ENCODE measurements at regions not wholly inside any gene's neighbourhood (a gene's known extent, or its start where the extent isn't known, plus 50 kb on each side); places are given as distances from the start of the nearest gene placed in this dataset.
"Not testable (repeated sequence)": the region's sequence is repeated elsewhere in the genome, so short reads cannot be mapped to it uniquely, and the experiment has no call there.

GRCh38 chr15:29648415-29648814, 173.9 kb downstream of the TJP1 start:
- not testable (repeated sequence) for DNase-seq (ENCODE audit: low read depth); H3K4me3 ChIP-seq (ENCODE audit: low read length)

DNA sequence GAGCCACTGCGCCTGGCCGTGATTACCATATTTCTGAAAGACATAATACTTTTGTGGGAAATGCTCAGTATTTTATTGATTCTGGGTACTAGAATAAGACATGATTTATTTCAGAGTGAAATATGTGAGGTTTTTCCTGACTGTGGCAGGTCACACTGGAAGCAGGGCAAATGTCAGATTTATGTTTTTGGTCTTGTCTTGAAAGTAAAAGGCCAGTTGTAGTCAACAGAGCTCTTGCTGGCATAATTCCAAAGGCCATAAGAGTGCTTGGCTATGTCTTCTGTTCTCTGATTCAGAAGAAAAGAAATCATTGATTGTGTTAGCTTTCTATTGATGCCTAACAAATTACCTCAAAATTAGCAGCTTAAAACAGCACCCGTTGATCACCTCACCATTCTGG, 176.4 kb downstream of the TJP1 start:
- no peak for DNase-seq (ENCODE audit: low read depth)
- TF ChIP-seq, protein P1, sequence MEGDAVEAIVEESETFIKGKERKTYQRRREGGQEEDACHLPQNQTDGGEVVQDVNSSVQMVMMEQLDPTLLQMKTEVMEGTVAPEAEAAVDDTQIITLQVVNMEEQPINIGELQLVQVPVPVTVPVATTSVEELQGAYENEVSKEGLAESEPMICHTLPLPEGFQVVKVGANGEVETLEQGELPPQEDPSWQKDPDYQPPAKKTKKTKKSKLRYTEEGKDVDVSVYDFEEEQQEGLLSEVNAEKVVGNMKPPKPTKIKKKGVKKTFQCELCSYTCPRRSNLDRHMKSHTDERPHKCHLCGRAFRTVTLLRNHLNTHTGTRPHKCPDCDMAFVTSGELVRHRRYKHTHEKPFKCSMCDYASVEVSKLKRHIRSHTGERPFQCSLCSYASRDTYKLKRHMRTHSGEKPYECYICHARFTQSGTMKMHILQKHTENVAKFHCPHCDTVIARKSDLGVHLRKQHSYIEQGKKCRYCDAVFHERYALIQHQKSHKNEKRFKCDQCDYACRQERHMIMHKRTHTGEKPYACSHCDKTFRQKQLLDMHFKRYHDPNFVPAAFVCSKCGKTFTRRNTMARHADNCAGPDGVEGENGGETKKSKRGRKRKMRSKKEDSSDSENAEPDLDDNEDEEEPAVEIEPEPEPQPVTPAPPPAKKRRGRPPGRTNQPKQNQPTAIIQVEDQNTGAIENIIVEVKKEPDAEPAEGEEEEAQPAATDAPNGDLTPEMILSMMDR (conservative IDR thresholded peaks at IDR 0.05; ENCODE audit: low read length): no peak
- H3K4me3 ChIP-seq (ENCODE audit: low read length): no peak overlapping the region

DNA sequence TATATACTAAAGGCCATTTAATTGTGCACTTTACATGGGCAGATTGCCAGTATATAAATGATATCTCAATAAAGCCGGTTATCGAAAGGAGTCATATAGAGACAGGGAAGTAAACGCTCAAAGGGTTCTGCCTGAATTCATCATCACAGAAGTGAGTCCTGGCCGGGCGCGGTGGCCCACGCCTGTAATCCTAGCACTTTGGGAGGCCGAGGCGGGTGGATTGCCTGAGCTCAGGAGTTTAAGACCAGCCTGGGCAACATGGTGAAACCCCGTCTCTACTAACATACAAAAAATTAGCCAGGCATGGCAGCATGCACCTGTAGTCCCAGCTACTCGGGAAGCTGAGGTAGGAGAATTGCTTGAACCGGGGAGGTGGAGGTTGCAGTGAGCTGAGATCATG, 177.9 kb downstream of the TJP1 start:
- not testable (repeated sequence) for DNase-seq (ENCODE audit: low read depth); H3K4me3 ChIP-seq (ENCODE audit: low read length)

DNA sequence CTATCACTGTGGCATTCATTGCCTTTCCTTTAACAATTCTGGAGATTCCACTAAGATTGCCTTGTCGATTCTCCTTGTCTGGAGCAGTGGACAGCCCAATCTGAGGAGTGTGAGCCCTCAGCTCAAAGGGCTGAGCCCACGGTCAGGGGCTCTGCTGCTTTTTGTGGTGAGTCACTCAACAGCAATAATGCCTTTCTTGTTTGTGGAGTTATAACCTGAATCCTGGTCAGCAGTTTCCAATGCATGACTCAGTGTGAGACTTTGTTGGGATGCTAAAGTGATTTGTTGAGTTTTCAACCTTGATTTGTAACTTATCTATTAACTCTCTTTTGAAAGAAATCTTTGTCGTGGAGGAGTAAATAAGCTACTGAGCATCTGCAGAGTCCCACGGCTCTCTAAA, 183.5 kb downstream of the TJP1 start:
- TF ChIP-seq, protein P1 (conservative IDR thresholded peaks at IDR 0.05; ENCODE audit: low read length): no peak
- no peak overlapping the region for H3K4me3 ChIP-seq (ENCODE audit: low read length)
- no peak for DNase-seq (ENCODE audit: low read depth)

GRCh38 chr15:29638011-29638410, 184.3 kb downstream of the TJP1 start:
- TF ChIP-seq, protein P1 (conservative IDR thresholded peaks at IDR 0.05; ENCODE audit: low read length): no peak
- DNase-seq (ENCODE audit: low read depth): no peak
- H3K4me3 ChIP-seq (ENCODE audit: low read length): no peak overlapping the region

DNA sequence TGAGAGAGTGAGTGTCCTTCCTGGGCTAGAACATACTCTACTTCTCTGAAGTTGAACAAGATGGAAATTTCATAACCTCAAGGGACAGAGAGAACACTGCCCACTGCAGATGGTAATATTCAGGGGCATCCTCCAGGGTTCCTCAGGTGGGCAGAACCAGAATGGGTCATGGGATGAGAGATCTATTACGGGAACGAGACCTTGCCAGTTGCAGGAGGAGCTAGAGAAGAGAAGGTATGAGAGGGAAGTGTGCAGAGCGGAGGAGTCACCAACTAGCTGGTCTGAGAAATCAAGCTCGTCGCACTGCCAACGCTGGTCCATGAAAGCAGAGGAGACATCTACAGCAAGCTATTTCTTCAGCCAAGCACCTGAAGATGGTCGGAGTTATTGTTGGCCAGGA, 184.7 kb downstream of the TJP1 start:
- TF ChIP-seq, protein P1 (conservative IDR thresholded peaks at IDR 0.05; ENCODE audit: low read length): no peak
- H3K4me3 ChIP-seq (ENCODE audit: low read length): no peak overlapping the region
- DNase-seq (ENCODE audit: low read depth): no peak

DNA sequence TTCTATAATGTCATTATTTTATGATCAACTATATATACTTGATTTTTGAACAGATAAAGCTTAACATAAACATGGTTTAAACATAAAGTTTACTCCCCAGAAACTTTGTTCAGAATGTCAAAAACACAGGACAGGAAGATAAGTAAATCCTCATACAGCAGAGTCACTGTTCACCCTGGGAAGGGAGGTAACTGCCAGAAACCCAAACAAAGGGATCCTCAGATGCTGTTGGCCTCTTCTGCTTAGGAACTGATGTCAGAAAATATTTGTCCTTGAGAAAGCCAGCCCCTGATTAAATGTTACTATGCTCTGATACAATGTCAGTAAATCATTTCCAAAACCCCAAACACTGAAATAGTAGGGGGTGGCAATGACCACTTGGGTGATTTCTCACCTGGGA, 185.3 kb downstream of the TJP1 start:
- DNase-seq (ENCODE audit: low read depth): no peak
- TF ChIP-seq, protein P1 (conservative IDR thresholded peaks at IDR 0.05; ENCODE audit: low read length): no peak
- H3K4me3 ChIP-seq (ENCODE audit: low read length): no peak overlapping the region

DNA sequence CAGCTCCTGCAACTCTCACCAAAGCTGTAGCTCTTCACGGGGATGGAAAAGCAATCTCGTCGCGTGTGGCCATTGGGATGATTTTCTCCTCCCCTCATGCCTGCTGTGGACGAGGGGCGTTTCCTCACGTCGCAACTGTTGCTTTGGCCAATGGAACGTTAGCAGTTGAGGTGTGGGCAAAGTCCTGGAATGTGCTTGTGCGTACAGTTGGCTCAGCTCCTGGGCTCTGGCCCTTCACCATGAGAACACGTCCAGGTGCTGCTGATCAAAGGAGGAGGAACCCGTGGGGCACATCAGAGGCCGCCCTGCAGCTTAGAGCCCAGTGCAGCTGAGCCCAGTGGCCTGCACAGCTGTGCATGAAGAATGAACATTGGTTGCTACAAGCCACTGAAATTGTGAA, 186.1 kb downstream of the TJP1 start:
- TF ChIP-seq, protein P1 (conservative IDR thresholded peaks at IDR 0.05; ENCODE audit: low read length): no peak
- no peak for DNase-seq (ENCODE audit: low read depth)
- no peak overlapping the region for H3K4me3 ChIP-seq (ENCODE audit: low read length)

Measured in AG10803 (cell line).